ENCODE measurements at regions not wholly inside any gene's neighbourhood (a gene's known extent, or its start where the extent isn't known, plus 50 kb on each side); places are given as distances from the start of the nearest gene placed in this dataset.

DNA sequence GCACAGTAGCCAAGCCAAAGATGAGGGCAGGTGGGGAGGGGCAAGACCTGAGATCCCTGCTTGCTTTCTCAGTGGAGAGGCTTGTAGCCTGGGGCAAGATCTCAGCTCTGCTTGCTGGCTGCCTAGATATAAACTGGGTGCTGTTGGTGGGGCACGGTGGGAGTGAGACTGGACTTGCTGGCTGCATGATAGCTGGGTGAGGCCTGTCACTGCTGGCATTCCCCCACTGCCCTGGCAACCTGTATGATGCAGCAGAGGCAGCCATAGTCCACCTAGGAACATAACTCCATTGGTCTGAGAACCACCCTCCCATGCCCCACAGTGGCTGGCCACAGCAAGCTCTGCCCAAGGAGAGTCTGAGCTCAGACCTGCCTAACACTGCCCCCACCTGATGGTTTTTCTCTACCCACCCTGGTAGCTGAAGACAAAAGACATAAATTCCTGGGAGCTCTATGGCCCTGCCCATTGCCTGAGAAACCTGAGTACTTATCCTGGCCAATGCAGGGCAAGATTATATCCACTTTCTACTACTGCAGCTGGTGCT lies 261.9 kb upstream of the DEPDC1 start:
- ChIA-PET POLR2A (no interaction called here), CTCF (no interaction called here)
- no peaks in the 10 kb centered on the region for H3K27me3 Mint-ChIP-seq (ENCODE audit: insufficient read depth, unreplicated experiment)
- H3K4me1 ChIP-seq, result no peaks in the 10 kb centered on the region
- peak in 1 of 2 experiments; percentile 1 for DNase-seq
- intact Hi-C loops (cut with micrococcal nuclease; ENCODE audit: unreplicated experiment), result no loop called here
- H3K36me3 Mint-ChIP-seq (ENCODE audit: insufficient read depth, unreplicated experiment), result no peaks in the 10 kb centered on the region
- H3K9me3 Mint-ChIP-seq (ENCODE audit: unreplicated experiment), result no peaks in the 10 kb centered on the region
- TF ChIP-seq, protein P1, sequence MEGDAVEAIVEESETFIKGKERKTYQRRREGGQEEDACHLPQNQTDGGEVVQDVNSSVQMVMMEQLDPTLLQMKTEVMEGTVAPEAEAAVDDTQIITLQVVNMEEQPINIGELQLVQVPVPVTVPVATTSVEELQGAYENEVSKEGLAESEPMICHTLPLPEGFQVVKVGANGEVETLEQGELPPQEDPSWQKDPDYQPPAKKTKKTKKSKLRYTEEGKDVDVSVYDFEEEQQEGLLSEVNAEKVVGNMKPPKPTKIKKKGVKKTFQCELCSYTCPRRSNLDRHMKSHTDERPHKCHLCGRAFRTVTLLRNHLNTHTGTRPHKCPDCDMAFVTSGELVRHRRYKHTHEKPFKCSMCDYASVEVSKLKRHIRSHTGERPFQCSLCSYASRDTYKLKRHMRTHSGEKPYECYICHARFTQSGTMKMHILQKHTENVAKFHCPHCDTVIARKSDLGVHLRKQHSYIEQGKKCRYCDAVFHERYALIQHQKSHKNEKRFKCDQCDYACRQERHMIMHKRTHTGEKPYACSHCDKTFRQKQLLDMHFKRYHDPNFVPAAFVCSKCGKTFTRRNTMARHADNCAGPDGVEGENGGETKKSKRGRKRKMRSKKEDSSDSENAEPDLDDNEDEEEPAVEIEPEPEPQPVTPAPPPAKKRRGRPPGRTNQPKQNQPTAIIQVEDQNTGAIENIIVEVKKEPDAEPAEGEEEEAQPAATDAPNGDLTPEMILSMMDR (IDR thresholded peaks at IDR 0.05; ENCODE audit: insufficient read depth in 1 of 2, low read depth in 1 of 2, low read length in 1 of 2, severe bottlenecking in 1 of 2, unreplicated experiment in 1 of 2), result no peak
- no peak overlapping the region for H3K27ac Mint-ChIP-seq (ENCODE audit: unreplicated experiment)
- no peaks in the 10 kb centered on the region for H3K9me3 ChIP-seq
- no peaks in the 10 kb centered on the region for H3K4me1 Mint-ChIP-seq (ENCODE audit: low read depth, unreplicated experiment)
- no TSS peak for BruUV-seq (replicated peaks)
- H3K36me3 ChIP-seq (ENCODE audit: control insufficient read depth, insufficient read depth, low read length), result no peaks in the 10 kb centered on the region
- H3K27me3 ChIP-seq (replicated peaks; ENCODE audit: control insufficient read depth, insufficient read depth, low read length), result no peaks in the 10 kb centered on the region
- H3K4me3 Mint-ChIP-seq (ENCODE audit: unreplicated experiment), result no peak overlapping the region
- H3K4me3 ChIP-seq (ENCODE audit: low read depth, low read length), result no peak overlapping the region

- POLR2A ChIA-PET, result no interaction called here
These were observed 271.1 kb upstream of the DEPDC1 start for GRCh38 chr1:68767941-68768340.

GRCh38 chr1:68770817-68771216 lies 273.9 kb upstream of the DEPDC1 start:
- H3K4me1 ChIP-seq, result no peaks in the 10 kb centered on the region
- no peaks in the 10 kb centered on the region for H3K4me1 Mint-ChIP-seq (ENCODE audit: low read depth, unreplicated experiment)
- no peaks in the 10 kb centered on the region for H3K36me3 Mint-ChIP-seq (ENCODE audit: insufficient read depth, unreplicated experiment)
- BruUV-seq (replicated peaks), result no TSS peak
- H3K27me3 Mint-ChIP-seq (ENCODE audit: insufficient read depth, unreplicated experiment), result peaks cover 3% of the 10 kb centered on the region
- H3K9me3 ChIP-seq, result no peaks in the 10 kb centered on the region
- intact Hi-C loops (cut with micrococcal nuclease; ENCODE audit: unreplicated experiment), result no loop called here
- no peaks in the 10 kb centered on the region for H3K9me3 Mint-ChIP-seq (ENCODE audit: unreplicated experiment)
- H3K4me3 ChIP-seq (ENCODE audit: low read depth, low read length), result no peak overlapping the region
- H3K27ac Mint-ChIP-seq (ENCODE audit: unreplicated experiment), result no peak overlapping the region
- H3K27me3 ChIP-seq (replicated peaks; ENCODE audit: control insufficient read depth, insufficient read depth, low read length), result no peaks in the 10 kb centered on the region
- DNase-seq, result no peak
- H3K36me3 ChIP-seq (ENCODE audit: control insufficient read depth, insufficient read depth, low read length), result no peaks in the 10 kb centered on the region
- TF ChIP-seq, protein P1 (IDR thresholded peaks at IDR 0.05; ENCODE audit: insufficient read depth in 1 of 2, low read depth in 1 of 2, low read length in 1 of 2, severe bottlenecking in 1 of 2, unreplicated experiment in 1 of 2), result no peak
- ChIA-PET CTCF (no interaction called here), POLR2A (no interaction called here)
- H3K4me3 Mint-ChIP-seq (ENCODE audit: unreplicated experiment), result no peak overlapping the region

More at GRCh38 chr1:68767941-68768340, 271.1 kb upstream of the DEPDC1 start:
- Mint-ChIP-seq H3K27me3 (ENCODE audit: insufficient read depth, unreplicated experiment) (no peaks in the 10 kb centered on the region), H3K36me3 (ENCODE audit: insufficient read depth, unreplicated experiment) (no peaks in the 10 kb centered on the region), H3K27ac (ENCODE audit: unreplicated experiment) (no peak overlapping the region), H3K4me3 (ENCODE audit: unreplicated experiment) (no peak overlapping the region), H3K9me3 (ENCODE audit: unreplicated experiment) (no peaks in the 10 kb centered on the region), H3K4me1 (ENCODE audit: low read depth, unreplicated experiment) (no peaks in the 10 kb centered on the region)
- DNase-seq, result no peak
- no TSS peak for BruUV-seq (replicated peaks)
- no peaks in the 10 kb centered on the region for H3K4me1 ChIP-seq
- no peaks in the 10 kb centered on the region for H3K36me3 ChIP-seq (ENCODE audit: control insufficient read depth, insufficient read depth, low read length)
- CTCF ChIA-PET, result no interaction called here
- TF ChIP-seq, protein P1 (IDR thresholded peaks at IDR 0.05; ENCODE audit: insufficient read depth in 1 of 2, low read depth in 1 of 2, low read length in 1 of 2, severe bottlenecking in 1 of 2, unreplicated experiment in 1 of 2), result no peak
- H3K27me3 ChIP-seq (replicated peaks; ENCODE audit: control insufficient read depth, insufficient read depth, low read length), result no peaks in the 10 kb centered on the region
- no peak overlapping the region for H3K4me3 ChIP-seq (ENCODE audit: low read depth, low read length)
- intact Hi-C loops (cut with micrococcal nuclease; ENCODE audit: unreplicated experiment), result no loop called here
- no peaks in the 10 kb centered on the region for H3K9me3 ChIP-seq
